ENCODE measurements at regions not wholly inside any gene's neighbourhood (a gene's known extent, or its start where the extent isn't known, plus 50 kb on each side); places are given as distances from the start of the nearest gene placed in this dataset.

DNA sequence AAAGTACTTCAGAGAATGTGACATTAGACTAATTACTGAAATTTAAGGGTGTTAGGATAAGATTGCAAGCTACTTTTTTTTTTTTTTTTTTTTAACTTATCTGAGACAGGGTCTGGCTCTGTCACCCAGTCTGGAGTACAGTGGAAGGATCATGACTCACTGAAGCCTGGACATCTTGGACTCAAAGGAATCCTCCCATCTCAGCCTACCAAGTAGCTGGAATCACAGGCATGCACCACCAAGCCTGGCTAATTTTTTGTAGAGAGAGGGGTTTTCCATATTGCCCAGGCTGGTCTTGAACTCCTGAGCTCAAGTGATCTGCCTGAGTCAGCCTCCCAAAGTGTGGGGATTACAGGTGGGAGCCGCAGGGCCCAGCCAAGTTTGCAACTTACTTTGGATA is 1246.0 kb upstream of the ZEB2 start:
- Histone ChIP-seq H2BK12ac (ENCODE audit: insufficient read length, low read depth, low read length) (no peak overlapping the region), H3K9me3 (ENCODE audit: control insufficient read depth, low read depth, low read length) (no peaks in the 10 kb centered on the region), H2BK5ac (ENCODE audit: insufficient read length, low read length) (no peak overlapping the region), H2BK15ac (ENCODE audit: low read depth, low read length) (no peak overlapping the region), H4K8ac (replicated peaks; ENCODE audit: insufficient read length, low read depth, low read length) (no peak overlapping the region), H3K56ac (ENCODE audit: insufficient read length, low read depth, low read length) (no peak overlapping the region), H3K79me2 (ENCODE audit: insufficient read depth, low read length) (no peaks in the 10 kb centered on the region), H3K27ac (ENCODE audit: insufficient read length, low read depth, low read length) (no peak overlapping the region), H3T11ph (ENCODE audit: low read length) (no peak overlapping the region), H3K79me1 (ENCODE audit: insufficient read depth, low read depth, low read length, poor library complexity, severe bottlenecking) (no peaks in the 10 kb centered on the region), H3K4me1 (ENCODE audit: insufficient read depth, low read length) (no peaks in the 10 kb centered on the region), H3K14ac (ENCODE audit: insufficient read depth, low read length) (no peak overlapping the region), H2BK20ac (ENCODE audit: low read depth, low read length, poor library complexity, severe bottlenecking) (no peak overlapping the region), H2BK120ac (ENCODE audit: low read depth, low read length, poor library complexity, severe bottlenecking) (no peak overlapping the region), H2AK5ac (ENCODE audit: insufficient read length, low read length) (no peak overlapping the region), H3K4ac (ENCODE audit: low read depth, low read length) (no peak overlapping the region), H3K23ac (ENCODE audit: insufficient read length, low read depth, low read length) (no peak overlapping the region), H4K91ac (ENCODE audit: insufficient read length, low read depth, low read length) (no peak overlapping the region), H3K18ac (ENCODE audit: insufficient read length, low read depth, low read length) (no peak overlapping the region), H3K23me2 (ENCODE audit: insufficient read length, low read depth, low read length, poor library complexity, severe bottlenecking) (no peaks in the 10 kb centered on the region), H4K20me1 (ENCODE audit: control insufficient read depth, insufficient read depth, insufficient read length) (no peaks in the 10 kb centered on the region), H2AFZ (ENCODE audit: low read length) (no peak overlapping the region), H3K27me3 (ENCODE audit: insufficient read depth, low read length) (no peaks in the 10 kb centered on the region), H3K9ac (ENCODE audit: extremely low read depth, insufficient read length, low read length) (no peak overlapping the region), H3K4me2 (ENCODE audit: insufficient read depth, insufficient read length, low read length) (no peak overlapping the region), H4K5ac (ENCODE audit: insufficient read length, low read depth, low read length) (no peak overlapping the region)
- H3K9me3 Mint-ChIP-seq = no peaks in the 10 kb centered on the region
- no peak overlapping the region for H3K4me3 Mint-ChIP-seq
- H3K27ac Mint-ChIP-seq = no peak overlapping the region
- no peaks in the 10 kb centered on the region for H3K36me3 Mint-ChIP-seq (ENCODE audit: insufficient read depth in 1 of 3, low read depth in 3 of 3)
- H3K27me3 Mint-ChIP-seq (ENCODE audit: low read depth) = no peaks in the 10 kb centered on the region
- no CpG with 5 or more reads among the region's 1 CpG for WGBS (ENCODE audit: extremely low coverage, insufficient read length, low lambda C conversion rate)
- TF ChIP-seq, protein P1, sequence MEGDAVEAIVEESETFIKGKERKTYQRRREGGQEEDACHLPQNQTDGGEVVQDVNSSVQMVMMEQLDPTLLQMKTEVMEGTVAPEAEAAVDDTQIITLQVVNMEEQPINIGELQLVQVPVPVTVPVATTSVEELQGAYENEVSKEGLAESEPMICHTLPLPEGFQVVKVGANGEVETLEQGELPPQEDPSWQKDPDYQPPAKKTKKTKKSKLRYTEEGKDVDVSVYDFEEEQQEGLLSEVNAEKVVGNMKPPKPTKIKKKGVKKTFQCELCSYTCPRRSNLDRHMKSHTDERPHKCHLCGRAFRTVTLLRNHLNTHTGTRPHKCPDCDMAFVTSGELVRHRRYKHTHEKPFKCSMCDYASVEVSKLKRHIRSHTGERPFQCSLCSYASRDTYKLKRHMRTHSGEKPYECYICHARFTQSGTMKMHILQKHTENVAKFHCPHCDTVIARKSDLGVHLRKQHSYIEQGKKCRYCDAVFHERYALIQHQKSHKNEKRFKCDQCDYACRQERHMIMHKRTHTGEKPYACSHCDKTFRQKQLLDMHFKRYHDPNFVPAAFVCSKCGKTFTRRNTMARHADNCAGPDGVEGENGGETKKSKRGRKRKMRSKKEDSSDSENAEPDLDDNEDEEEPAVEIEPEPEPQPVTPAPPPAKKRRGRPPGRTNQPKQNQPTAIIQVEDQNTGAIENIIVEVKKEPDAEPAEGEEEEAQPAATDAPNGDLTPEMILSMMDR (conservative IDR thresholded peaks at IDR 0.05) = no peak
- peaks cover 2 to 3% of the 10 kb centered on the region in 2 experiments; a peak in 2 of 4 replicates for H3K4me1 Mint-ChIP-seq
- DNase-seq = no peak
